GM19468 (cell line): ENCODE measurements at regions not wholly inside any gene's neighbourhood (a gene's known extent, or its start where the extent isn't known, plus 50 kb on each side); places are given as distances from the start of the nearest gene placed in this dataset.

Source experiments
- ATAC-seq: cut with Tn5 transposase; IDR thresholded peaks from one replicate; pipeline ENCODE4 v1.9.1; 2021; ENCODE audit warnings: mild to moderate bottlenecking, moderate library complexity, moderate number of reproducible peaks; ENCODE audit not compliant: unreplicated experiment; ENCODE audit errors: extremely low read depth

- no peak for ATAC-seq
Measured at GRCh38 chr11:15481871-15482270, 367.1 kb downstream of the INSC start.

- no peak for ATAC-seq
Measured at GRCh38 chr11:15483205-15483604, 368.5 kb downstream of the INSC start.

- no peak for ATAC-seq
Measured at GRCh38 chr11:15484398-15484797, 369.7 kb downstream of the INSC start.

DNA sequence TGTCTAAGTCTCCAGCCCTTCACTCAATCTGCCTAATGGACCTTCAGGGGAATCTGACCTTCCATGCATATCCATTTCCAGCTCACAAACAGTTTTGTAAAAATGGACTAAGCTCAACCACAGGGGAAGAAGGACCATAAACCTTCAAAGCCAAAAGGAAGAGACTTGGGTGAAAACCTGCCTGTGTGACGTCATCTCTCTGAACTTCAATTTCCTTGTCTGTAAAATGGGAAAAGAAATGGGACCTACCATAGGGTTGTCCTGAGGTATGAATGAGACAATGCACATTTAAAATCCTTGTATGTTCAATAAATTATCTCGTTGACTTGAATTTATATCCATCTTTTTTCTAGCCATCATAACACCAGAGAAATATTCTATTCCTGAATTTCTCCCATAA is 370.7 kb downstream of the INSC start:
- no peak for ATAC-seq

DNA sequence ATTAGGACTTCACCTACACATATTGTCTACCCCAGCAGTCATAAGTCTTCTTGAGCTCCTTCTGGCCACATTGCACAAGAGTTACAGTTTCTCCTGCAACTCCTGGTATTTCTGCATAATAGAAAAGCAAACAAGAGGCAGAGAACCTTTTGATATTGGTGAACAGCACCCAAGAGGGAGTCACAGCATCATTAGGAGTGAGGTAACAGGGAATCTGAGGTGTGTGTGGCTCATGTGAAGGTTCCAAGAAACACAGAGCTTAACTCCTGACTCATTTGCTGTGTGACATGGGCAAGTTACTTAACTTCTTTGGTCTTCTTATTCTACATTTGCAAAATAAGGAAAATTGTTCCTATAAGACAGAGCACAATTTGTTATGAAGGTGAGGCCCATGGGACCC is 374.6 kb downstream of the INSC start:
- no peak for ATAC-seq

- no peak for ATAC-seq
Measured at GRCh38 chr11:15490535-15490934, 375.8 kb downstream of the INSC start.

DNA sequence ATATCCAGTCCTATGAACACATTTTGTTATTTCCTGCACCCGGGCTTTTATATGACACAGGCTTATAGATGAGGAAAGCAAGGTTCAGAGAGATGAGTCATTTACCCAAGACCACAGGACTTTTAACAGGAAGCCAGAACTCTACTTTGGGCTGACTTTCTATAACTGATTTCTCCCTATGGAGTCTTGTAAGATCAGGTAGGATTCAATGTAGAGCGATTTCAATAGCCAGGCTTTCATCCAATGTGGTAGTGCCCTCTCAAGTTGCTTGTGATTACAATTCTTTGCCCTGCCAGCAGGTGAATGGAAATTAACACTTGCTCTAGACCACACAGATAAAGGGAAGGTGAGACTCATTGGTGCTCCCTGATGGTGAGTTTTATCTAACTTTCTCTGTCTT is 378.3 kb downstream of the INSC start:
- no peak for ATAC-seq

- no peak for ATAC-seq
Measured at GRCh38 chr11:15493921-15494620, 379.3 kb downstream of the INSC start.

GRCh38 chr11:15494740-15495139 is 380.0 kb downstream of the INSC start:
- no peak for ATAC-seq

- ATAC-seq: no peak
Measured at GRCh38 chr11:15495462-15495861, 380.7 kb downstream of the INSC start.

DNA sequence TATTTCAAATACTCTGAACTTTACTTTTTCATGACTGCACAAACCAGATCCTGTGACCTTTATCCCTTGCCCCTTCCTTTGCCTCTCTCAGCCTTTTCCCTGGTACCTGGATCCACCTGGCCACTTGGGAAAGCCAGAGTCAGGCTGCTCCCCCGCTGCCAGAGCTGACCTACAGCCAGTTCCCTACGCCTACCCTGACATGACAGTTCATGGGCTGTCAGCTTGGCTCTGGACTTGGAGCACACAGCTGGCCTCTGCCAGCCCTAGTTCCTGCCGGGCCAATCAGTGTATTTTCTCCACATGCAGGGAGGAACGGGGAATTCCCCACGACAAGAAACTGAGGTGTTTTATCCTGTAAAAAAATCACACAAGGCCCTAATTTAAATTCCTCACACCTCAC is 382.6 kb downstream of the INSC start:
- no peak for ATAC-seq

- ATAC-seq: no peak
Measured at GRCh38 chr11:15499674-15500073, 385.0 kb downstream of the INSC start.

DNA sequence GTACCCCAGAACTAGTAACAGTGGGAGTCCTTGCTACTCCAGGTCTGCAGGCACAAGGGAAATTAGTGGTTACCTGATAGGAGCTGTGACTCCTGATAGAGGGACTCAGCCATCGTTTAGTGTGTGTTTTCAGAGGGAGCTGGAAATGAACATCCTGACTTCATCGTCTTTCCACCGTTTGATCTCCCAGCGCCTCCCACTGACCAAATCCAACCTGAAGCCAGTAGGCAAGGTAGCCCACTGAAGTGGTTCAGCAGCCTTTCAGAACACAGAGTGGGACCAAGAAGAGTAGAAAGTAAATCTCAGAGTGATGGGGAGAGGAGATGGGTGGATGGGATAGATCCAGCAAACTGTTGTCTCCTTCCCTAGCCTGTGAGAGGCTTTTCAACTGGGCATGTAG is 385.9 kb downstream of the INSC start:
- ATAC-seq: no peak

DNA sequence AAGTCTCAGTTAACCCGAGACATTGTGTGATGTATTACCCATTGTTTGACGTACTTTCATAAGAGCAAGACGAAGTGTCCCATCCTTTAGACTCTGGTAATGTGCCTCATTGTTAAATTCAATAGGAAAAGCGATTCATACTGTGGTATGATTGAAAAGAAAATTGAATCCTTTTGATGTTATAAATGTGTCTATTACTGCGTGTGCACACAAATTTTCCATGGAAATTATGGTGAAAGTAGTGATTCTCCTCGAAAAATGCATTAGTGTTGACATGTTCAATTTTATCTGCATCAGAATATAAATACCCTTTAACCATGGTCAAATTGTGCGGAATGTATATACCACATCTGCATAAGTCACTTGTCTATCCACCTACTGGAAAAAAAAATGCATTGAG is 386.8 kb downstream of the INSC start:
- ATAC-seq: no peak

DNA sequence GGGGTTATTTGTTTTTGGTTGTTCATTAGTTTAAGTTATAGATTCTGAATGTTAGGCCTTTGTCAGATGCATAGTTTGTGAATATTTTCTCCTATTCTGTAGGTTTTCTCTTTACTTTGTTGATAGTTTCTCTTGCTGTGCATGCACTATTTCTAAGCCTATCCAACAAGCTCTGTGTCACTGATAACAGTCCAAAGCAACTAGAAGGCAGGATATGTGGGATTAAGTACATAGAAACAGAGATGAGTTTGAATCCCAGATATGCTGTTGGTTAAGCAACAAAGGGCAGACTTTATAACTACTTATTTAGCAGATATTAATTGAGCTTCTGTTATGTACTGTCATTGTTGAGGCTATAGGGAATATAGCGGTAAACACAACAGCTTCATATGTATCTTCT is 390.4 kb downstream of the INSC start:
- ATAC-seq: no peak

- ATAC-seq: no peak
Measured at GRCh38 chr11:15507592-15507991, 392.9 kb downstream of the INSC start.

DNA sequence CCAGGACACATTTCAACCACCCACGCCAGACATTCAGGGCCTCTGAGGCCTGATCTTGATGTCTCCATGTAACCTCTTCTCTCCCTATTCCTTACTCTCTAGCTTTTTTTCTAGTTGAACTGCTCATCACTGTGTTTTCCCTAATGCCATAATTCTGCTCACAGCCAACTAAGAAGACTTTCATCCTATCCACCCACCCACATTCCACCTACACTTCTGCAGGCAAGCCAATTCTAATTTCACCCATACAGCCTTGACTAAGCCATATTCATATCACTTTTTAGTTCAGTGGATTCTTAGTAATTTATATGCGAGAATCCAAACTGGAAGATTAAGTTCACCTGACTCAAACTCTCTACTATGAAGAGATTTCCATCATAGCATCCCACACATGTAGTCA is 394.4 kb downstream of the INSC start:
- ATAC-seq: no peak

DNA sequence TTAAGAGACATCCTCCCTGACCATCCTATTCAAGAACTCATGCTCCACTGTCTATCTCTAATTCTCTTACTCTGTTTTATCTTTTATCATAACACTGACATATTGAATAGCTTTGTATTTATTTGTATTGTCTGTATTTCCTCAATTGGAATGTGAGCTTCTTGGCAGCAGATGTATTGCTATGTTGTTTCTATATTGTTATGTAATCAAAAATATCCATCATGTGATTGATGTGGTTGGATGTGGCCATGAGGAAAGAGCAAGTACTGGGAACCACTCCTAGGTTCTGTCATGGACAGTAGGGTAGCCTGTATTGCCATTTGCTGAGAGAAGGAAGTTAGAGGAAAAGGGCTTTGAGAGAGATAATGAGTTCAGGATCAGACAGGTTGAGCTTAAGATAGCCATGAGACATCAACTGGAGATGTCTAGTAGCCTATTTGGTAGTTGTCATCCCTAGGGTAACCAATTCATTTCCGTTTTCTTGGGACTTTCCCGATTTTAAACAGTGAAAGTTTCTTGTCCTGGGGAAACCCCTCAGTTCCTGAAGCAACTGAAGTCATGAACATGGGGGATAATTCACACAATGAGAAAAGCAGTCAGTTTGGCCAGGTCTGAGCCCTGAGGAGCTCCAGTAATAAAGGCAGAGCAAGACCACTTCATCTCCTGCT is 404.5 kb downstream of the INSC start:
- no peak for ATAC-seq

- ATAC-seq: no peak
Measured at GRCh38 chr11:15519911-15520310, 405.2 kb downstream of the INSC start.

- no peak for ATAC-seq
Measured at GRCh38 chr11:15523543-15523942, 408.8 kb downstream of the INSC start.

- ATAC-seq: no peak
Measured at GRCh38 chr11:15525582-15525981, 410.9 kb downstream of the INSC start.

DNA sequence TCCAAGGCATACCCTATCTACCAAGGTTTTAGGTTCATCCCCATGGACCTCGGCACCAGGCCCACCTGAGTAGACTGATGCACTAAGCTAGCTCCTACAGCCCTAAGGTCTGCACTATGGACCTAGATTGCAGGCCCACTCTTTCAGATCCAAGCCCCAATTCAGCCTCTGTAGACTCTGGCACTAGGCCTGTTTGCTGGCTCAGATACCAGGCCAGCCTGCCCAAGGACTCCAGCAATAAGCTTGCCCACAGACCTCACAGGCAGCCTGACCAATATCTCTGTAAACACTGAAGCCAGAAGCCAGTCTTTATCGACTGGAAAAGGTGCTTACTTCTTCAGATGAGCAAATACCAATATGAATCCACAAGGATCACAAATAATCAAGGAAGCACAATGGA is 411.3 kb downstream of the INSC start:
- ATAC-seq: no peak
